ENCODE measurements at regions not wholly inside any gene's neighbourhood (a gene's known extent, or its start where the extent isn't known, plus 50 kb on each side); places are given as distances from the start of the nearest gene placed in this dataset.
"Not testable (repeated sequence)": the region's sequence is repeated elsewhere in the genome, so short reads cannot be mapped to it uniquely, and the experiment has no call there.

DNA sequence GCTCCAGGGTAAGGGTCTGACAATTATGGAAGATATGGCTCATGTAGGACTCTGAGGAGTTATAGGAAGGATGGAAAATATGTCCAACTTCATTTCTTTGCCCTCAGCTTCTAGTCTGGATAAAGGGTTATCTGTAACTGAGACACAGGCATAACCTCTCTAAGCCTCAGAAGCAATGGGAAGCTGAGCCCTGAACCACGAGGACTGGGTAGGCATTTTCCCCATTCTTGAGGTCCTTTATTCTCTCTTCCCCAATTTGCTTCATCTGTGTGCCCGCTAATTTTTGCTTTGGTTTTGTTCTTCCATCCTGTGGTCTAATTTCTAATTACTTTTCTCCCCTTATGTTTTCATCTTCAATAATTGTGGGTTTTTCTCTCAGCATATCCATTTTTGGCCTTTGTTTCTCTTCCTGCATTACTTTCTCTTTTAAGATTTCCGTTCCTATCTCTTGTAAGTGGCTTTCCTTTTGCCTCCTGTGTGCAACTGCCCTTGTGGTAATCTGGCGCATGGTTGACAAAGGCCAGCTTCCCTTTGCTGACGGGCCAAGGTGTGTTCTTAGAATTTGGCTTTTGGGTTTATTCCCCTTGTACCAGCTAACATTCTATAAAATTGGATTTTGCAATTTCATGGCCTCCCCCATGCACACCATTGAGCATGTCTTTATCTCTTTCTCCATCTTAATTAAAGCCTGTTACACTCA lies 343.8 kb downstream of the TXNL1 start:
- DNase-seq (no peak), ATAC-seq (no peak)
- ChIA-PET CTCF (no interaction called here), POLR2A (no interaction called here)
- H3K27me3 Mint-ChIP-seq (ENCODE audit: low read depth) = no peaks in the 10 kb centered on the region
- no peaks in the 10 kb centered on the region for H3K9me3 Mint-ChIP-seq (ENCODE audit: insufficient read depth)
- H3K4me1 Mint-ChIP-seq (ENCODE audit: low read depth) = peaks cover 9% of the 10 kb centered on the region
- H3K27ac Mint-ChIP-seq = no peak overlapping the region
- H3K4me3 Mint-ChIP-seq = no peak overlapping the region
- H3K36me3 Mint-ChIP-seq (ENCODE audit: low read depth) = no peaks in the 10 kb centered on the region

GRCh38 chr18:56291294-56291693 lies 347.1 kb downstream of the TXNL1 start:
- POLR2A ChIA-PET = no interaction called here
- CTCF ChIA-PET = no interaction called here
- ATAC-seq = no peak
- Mint-ChIP-seq H3K9me3 (ENCODE audit: insufficient read depth) (no peaks in the 10 kb centered on the region), H3K27me3 (ENCODE audit: low read depth) (no peaks in the 10 kb centered on the region), H3K27ac (no peak overlapping the region), H3K4me1 (ENCODE audit: low read depth) (peaks cover 9% of the 10 kb centered on the region), H3K36me3 (ENCODE audit: low read depth) (no peaks in the 10 kb centered on the region), H3K4me3 (no peak overlapping the region)
- no peak for DNase-seq

GRCh38 chr18:56289381-56289780 lies 349.0 kb downstream of the TXNL1 start:
- no peak for DNase-seq
- H3K4me3 Mint-ChIP-seq = no peak overlapping the region
- no peaks in the 10 kb centered on the region for H3K36me3 Mint-ChIP-seq (ENCODE audit: low read depth)
- no peak overlapping the region for H3K27ac Mint-ChIP-seq
- no peaks in the 10 kb centered on the region for H3K9me3 Mint-ChIP-seq (ENCODE audit: insufficient read depth)
- no peaks in the 10 kb centered on the region for H3K4me1 Mint-ChIP-seq (ENCODE audit: low read depth)
- ChIA-PET CTCF (no interaction called here), POLR2A (no interaction called here)
- no peaks in the 10 kb centered on the region for H3K27me3 Mint-ChIP-seq (ENCODE audit: low read depth)
- no peak for ATAC-seq

DNA sequence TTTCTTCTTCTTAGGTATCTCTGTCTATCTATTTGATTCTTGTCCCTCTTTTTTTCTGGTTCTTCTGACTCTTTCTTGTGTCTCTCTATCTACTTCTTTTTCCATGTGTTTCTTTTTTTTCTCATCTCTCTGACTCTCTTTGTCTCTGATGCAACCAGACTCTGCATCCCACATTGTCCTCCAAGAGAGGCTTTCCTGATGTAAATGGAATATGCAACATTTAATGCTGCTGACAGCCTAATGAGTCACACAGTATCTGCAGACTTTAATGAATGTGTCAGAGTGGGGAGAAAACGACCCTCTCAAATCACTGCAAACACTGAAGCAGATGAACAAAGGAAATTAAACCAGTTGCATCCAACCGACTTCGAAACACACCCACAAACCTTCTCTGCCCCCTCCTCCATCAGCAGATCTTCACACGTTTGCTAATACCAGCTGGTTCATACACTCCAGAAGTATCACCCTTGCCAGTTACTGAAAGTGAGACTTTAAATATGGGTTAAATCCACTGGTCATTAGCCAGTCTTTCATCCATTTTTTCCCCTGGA lies 351.5 kb downstream of the TXNL1 start:
- no peak for DNase-seq
- no peaks in the 10 kb centered on the region for H3K36me3 Mint-ChIP-seq (ENCODE audit: low read depth)
- CTCF ChIA-PET = no interaction called here
- POLR2A ChIA-PET = interaction anchor here (0.7 kb wide), 1 partner anchor 9 kb away, joined by 3 read pairs; no protein-coding TSS in a partner anchor
- no peaks in the 10 kb centered on the region for H3K9me3 Mint-ChIP-seq (ENCODE audit: insufficient read depth)
- no peak for ATAC-seq
- H3K27me3 Mint-ChIP-seq (ENCODE audit: low read depth) = no peaks in the 10 kb centered on the region
- H3K27ac Mint-ChIP-seq = no peak overlapping the region
- H3K4me1 Mint-ChIP-seq (ENCODE audit: low read depth) = no peaks in the 10 kb centered on the region
- no peak overlapping the region for H3K4me3 Mint-ChIP-seq

DNA sequence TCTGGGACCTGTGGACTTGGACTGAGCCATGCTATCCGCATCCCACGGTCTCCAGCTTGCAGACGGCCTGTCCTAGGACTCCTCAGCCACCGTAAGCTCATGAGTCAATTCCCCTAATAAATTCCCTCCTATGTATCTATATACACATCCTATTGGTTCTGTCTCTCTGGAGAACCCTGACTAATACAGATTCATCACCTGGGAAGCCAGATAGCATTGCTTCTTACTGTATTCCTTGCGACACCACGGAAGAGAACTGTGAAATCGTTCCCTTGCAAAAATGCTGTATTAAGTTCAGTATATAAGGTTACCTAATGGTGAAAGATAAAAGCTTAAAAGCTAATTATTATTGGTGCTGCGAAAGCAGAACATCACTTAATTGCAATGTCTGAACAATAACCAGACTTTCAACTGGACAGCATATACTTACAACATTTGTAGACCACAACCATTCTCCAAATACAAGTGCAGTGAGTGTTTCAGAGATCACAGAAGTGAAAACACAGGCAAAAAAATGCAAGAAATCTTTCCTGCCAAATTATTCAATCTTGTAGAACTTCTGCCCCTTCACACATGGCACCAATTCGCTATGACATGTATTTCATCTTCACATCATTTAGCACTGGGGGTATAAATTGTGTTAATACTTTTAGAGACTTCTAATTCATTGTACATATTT lies 352.9 kb downstream of the TXNL1 start:
- Mint-ChIP-seq H3K4me3 (no peak overlapping the region), H3K9me3 (ENCODE audit: insufficient read depth) (no peaks in the 10 kb centered on the region), H3K27me3 (ENCODE audit: low read depth) (no peaks in the 10 kb centered on the region), H3K4me1 (ENCODE audit: low read depth) (no peaks in the 10 kb centered on the region), H3K36me3 (ENCODE audit: low read depth) (no peaks in the 10 kb centered on the region), H3K27ac (no peak overlapping the region)
- CTCF ChIA-PET = no interaction called here
- DNase-seq = no peak
- POLR2A ChIA-PET = no interaction called here
- no peak for ATAC-seq

DNA sequence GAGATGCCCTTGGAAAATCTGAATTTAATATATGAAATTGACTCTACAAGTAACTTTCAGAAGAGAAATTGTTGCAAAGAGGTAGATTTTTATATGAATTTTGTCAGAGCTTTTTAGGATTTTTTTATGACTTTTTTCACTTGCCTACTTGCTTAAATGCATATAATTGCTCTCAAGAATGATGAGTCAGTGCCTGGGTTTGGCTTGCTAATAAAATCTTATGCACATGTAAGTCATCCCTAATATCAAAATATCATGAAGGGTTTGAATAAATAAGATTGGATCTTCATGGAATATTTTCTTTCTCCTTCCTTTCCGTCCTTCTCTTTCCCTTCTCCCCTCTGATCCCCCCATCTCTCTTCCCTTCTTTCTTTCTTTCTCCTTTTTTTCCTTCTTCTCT lies 354.1 kb downstream of the TXNL1 start:
- POLR2A ChIA-PET = no interaction called here
- no peaks in the 10 kb centered on the region for H3K36me3 Mint-ChIP-seq (ENCODE audit: low read depth)
- H3K9me3 Mint-ChIP-seq (ENCODE audit: insufficient read depth) = no peaks in the 10 kb centered on the region
- DNase-seq (no peak), ATAC-seq (no peak)
- H3K27ac Mint-ChIP-seq = no peak overlapping the region
- H3K4me1 Mint-ChIP-seq (ENCODE audit: low read depth) = no peaks in the 10 kb centered on the region
- CTCF ChIA-PET = no interaction called here
- H3K27me3 Mint-ChIP-seq (ENCODE audit: low read depth) = no peaks in the 10 kb centered on the region
- H3K4me3 Mint-ChIP-seq = no peak overlapping the region

DNA sequence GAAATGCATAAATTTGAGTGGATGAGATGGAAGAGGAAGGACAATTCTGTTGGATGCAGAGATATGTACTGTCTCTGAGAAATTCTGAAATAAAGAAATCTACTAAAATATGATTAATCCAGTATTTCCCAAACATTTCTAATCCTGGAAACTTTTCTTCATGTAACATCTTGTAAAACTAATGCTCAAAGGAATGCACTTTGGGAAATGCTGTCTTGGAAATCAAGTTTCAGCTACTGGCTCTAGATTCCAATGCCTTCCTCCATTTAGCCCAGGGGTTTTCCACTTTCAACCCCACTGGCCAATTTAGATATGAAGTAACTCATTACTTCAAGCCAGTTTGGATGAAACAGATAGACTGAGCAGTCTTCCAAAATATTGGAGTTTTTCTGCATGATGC lies 355.1 kb downstream of the TXNL1 start:
- no peaks in the 10 kb centered on the region for H3K27me3 Mint-ChIP-seq (ENCODE audit: low read depth)
- H3K27ac Mint-ChIP-seq = no peak overlapping the region
- H3K4me1 Mint-ChIP-seq (ENCODE audit: low read depth) = no peaks in the 10 kb centered on the region
- no peaks in the 10 kb centered on the region for H3K9me3 Mint-ChIP-seq (ENCODE audit: insufficient read depth)
- ATAC-seq = no peak
- no peaks in the 10 kb centered on the region for H3K36me3 Mint-ChIP-seq (ENCODE audit: low read depth)
- DNase-seq = no peak
- ChIA-PET POLR2A (no interaction called here), CTCF (no interaction called here)
- H3K4me3 Mint-ChIP-seq = no peak overlapping the region

DNA sequence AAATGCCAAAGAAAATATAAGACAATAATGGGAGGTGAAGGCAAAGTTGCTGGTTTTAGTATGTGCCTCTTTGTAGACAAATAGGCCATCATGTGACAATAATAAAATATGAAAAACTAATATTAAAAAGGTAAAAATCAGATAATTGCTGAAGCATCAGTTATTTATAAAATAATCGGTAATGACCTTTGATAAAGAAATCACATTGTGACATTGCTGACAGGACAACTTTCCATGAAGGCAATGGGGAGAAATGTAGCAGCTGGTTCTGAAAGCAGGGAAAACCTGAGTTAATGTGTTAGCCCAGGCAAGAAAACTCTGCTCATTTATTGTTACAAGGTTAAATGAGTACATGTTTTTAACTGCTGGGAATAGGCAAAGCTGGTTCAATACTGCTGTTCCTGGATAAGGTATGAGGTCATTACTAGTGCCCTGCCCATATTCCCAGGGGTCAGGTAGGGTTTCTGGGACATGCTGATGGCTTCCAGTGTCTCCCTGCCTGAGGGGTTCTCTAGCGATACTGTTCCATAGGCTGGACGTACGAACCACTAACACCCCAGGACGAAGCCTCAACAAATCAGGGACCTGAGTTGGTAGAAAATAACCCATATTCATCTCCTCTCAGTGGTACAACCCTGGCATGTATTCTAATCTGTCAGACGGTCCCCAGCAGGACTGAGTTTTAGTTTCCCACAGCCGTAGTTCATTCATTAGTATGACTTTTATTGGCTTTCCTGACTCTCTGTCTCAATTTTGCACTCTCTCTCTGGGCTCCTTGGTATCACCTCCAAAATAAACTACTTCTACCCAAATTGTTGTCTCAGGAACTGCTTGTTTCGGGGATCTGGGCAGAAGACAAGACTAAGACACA lies 355.9 kb downstream of the TXNL1 start:
- POLR2A ChIA-PET = no interaction called here
- Mint-ChIP-seq H3K27ac (no peak overlapping the region), H3K4me1 (ENCODE audit: low read depth) (no peaks in the 10 kb centered on the region), H3K27me3 (ENCODE audit: low read depth) (no peaks in the 10 kb centered on the region), H3K36me3 (ENCODE audit: low read depth) (no peaks in the 10 kb centered on the region), H3K9me3 (ENCODE audit: insufficient read depth) (no peaks in the 10 kb centered on the region), H3K4me3 (no peak overlapping the region)
- ATAC-seq = no peak
- CTCF ChIA-PET = no interaction called here
- DNase-seq = no peak

DNA sequence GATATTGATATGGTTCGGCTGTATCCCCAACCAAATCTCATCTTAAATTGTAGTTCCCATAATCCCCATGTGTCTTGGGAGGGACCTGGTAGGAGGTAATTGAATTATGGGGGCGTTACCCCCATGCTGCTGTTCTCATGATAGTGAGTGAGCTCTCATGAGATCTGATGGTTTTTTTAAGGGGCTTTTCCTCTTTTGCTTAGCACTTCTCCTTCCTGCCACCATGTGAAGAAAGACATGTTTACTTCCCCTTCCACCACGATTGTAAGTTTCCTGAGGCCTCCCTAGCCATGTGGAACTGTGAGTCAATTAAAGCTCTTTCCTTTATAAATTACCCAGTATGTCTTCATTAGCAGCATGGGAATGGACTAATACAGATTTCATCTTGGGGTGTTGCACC lies 358.6 kb downstream of the TXNL1 start:
- H3K9me3 Mint-ChIP-seq (ENCODE audit: insufficient read depth) = not testable (repeated sequence)

GRCh38 chr18:56278421-56279003 lies 359.9 kb downstream of the TXNL1 start:
- no peaks in the 10 kb centered on the region for H3K27me3 Mint-ChIP-seq (ENCODE audit: low read depth)
- H3K9me3 Mint-ChIP-seq (ENCODE audit: insufficient read depth) = no peaks in the 10 kb centered on the region
- DNase-seq (no peak), ATAC-seq (no peak)
- no peaks in the 10 kb centered on the region for H3K4me1 Mint-ChIP-seq (ENCODE audit: low read depth)
- H3K4me3 Mint-ChIP-seq = no peak overlapping the region
- CTCF ChIA-PET = no interaction called here
- no peak overlapping the region for H3K27ac Mint-ChIP-seq
- POLR2A ChIA-PET = no interaction called here
- no peaks in the 10 kb centered on the region for H3K36me3 Mint-ChIP-seq (ENCODE audit: low read depth)

More for the DNA sequence above, 358.6 kb downstream of the TXNL1 start:
- H3K27ac Mint-ChIP-seq; H3K4me3 Mint-ChIP-seq; H3K4me1 Mint-ChIP-seq (ENCODE audit: low read depth); DNase-seq; H3K36me3 Mint-ChIP-seq (ENCODE audit: low read depth); POLR2A ChIA-PET; H3K27me3 Mint-ChIP-seq (ENCODE audit: low read depth); CTCF ChIA-PET; ATAC-seq: not testable (repeated sequence)

DNA sequence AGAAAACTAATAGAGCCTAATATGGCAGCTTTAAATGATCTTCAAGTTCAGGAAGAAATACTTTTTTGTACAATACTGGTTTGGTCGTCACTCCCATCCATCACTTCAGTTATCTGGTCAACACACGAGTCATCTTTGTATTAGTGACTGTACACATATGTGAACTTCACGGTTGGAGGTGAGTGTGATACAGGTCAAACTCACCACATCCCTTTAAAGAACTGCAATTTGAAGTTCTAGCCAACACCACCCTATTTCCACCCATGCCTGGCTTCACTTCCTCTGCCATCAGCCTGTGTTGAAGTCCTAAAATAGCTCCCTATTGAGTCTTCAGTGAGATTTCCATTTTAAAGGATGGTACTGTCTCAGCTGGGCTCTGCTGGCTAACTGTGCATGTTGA lies 361.9 kb downstream of the TXNL1 start:
- Mint-ChIP-seq H3K27me3 (ENCODE audit: low read depth) (no peaks in the 10 kb centered on the region), H3K27ac (no peak overlapping the region), H3K4me1 (ENCODE audit: low read depth) (no peaks in the 10 kb centered on the region), H3K4me3 (no peak overlapping the region), H3K9me3 (ENCODE audit: insufficient read depth) (no peaks in the 10 kb centered on the region), H3K36me3 (ENCODE audit: low read depth) (no peaks in the 10 kb centered on the region)
- ATAC-seq (no peak), DNase-seq (no peak)
- CTCF ChIA-PET = no interaction called here
- POLR2A ChIA-PET = no interaction called here

Data from activated CD8-positive, alpha-beta T cell treated with anti-CD3 and anti-CD28 coated beads, Interleukin-2, amount 10 ng/mL, durations not matched to agents 7 days and 5 days (primary cell).